IMR-90 (cell line): ENCODE measurements at regions not wholly inside any gene's neighbourhood (a gene's known extent, or its start where the extent isn't known, plus 50 kb on each side); places are given as distances from the start of the nearest gene placed in this dataset.

Experiments used
- CTCF ChIP-seq: conservative IDR thresholded peaks from 2 replicates; pipeline ENCODE4 v1.5.1; 2012; ENCODE audit warnings: mild to moderate bottlenecking, low read depth, low read length, improper control_type of control experiment
- FOS ChIP-seq: fragments of 150-350 bp; IDR thresholded peaks from 2 replicates; pipeline ENCODE4 v1.6.1; 2016; ENCODE audit warnings: low read depth, low read length
- MAFK ChIP-seq: IDR thresholded peaks from 2 replicates; pipeline ENCODE4 v1.6.1; 2012; ENCODE audit warnings: low read depth, low read length, improper control_type of control experiment
- POLR2A ChIP-seq: IDR thresholded peaks from 2 replicates; pipeline ENCODE4 v1.6.1; 2012; ENCODE audit warnings: mild to moderate bottlenecking, low read depth, low read length
- RFX5 ChIP-seq: IDR thresholded peaks from 2 replicates; pipeline ENCODE4 v1.8.0; 2012; ENCODE audit warnings: low read depth, mild to moderate bottlenecking, low read length, moderate library complexity
- TF ChIP-seq, protein P1 (sequence below): fragments of 150-350 bp; IDR thresholded peaks from 2 replicates; pipeline ENCODE4 v1.6.1; 2017; ENCODE audit warnings: mild to moderate bottlenecking, antibody characterized with exemption, low read length, low read depth

- TF ChIP-seq CTCF (no peak), POLR2A (no peak), RFX5 (no peak), MAFK (no peak), FOS (no peak)
- TF ChIP-seq, protein P1, sequence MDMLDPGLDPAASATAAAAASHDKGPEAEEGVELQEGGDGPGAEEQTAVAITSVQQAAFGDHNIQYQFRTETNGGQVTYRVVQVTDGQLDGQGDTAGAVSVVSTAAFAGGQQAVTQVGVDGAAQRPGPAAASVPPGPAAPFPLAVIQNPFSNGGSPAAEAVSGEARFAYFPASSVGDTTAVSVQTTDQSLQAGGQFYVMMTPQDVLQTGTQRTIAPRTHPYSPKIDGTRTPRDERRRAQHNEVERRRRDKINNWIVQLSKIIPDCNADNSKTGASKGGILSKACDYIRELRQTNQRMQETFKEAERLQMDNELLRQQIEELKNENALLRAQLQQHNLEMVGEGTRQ, result no peak
These were observed 66.6 kb upstream of the SOX4 start for GRCh38 chr6:21526974-21527373.
